Activated naive CD4-positive, alpha-beta T cell treated with anti-CD3 and anti-CD28 coated beads, Interleukin-2, amount 50 U/mL, for 24 hours (primary cell): ENCODE measurements at regions not wholly inside any gene's neighbourhood (a gene's known extent, or its start where the extent isn't known, plus 50 kb on each side); places are given as distances from the start of the nearest gene placed in this dataset.

ENCODE experiments used
- H3K27ac Mint-ChIP-seq: one replicate; pipeline ENCODE4 v1.8.0; 2021; ENCODE audit warnings: mild to moderate bottlenecking, mixed read lengths
- H3K27me3 Mint-ChIP-seq: one replicate; pipeline ENCODE4 v1.8.0; 2021; ENCODE audit warnings: mixed read lengths
- H3K36me3 Mint-ChIP-seq: one replicate; pipeline ENCODE4 v1.8.0; 2021; ENCODE audit warnings: mixed read lengths
- H3K4me1 Mint-ChIP-seq: one replicate; pipeline ENCODE4 v1.8.0; 2021; ENCODE audit warnings: mixed read lengths
- H3K4me3 Mint-ChIP-seq: one replicate; pipeline ENCODE4 v1.8.0; 2021; ENCODE audit warnings: mild to moderate bottlenecking, mixed read lengths
- H3K9me3 Mint-ChIP-seq: one replicate; pipeline ENCODE4 v1.8.0; 2021; ENCODE audit warnings: mixed read lengths

GRCh38 chr7:22885797-22886261 lies 63.2 kb upstream of the TOMM7 start:
- Mint-ChIP-seq H3K9me3 (no peaks in the 10 kb centered on the region), H3K27me3 (no peaks in the 10 kb centered on the region), H3K4me3 (peak overlapping the region; percentile 73), H3K36me3 (peaks cover 6% of the 10 kb centered on the region), H3K27ac (peak overlapping the region; percentile 99), H3K4me1 (peaks cover 34% of the 10 kb centered on the region)

- Mint-ChIP-seq H3K27ac (peak overlapping the region; percentile 99), H3K4me1 (peaks cover 34% of the 10 kb centered on the region), H3K27me3 (no peaks in the 10 kb centered on the region), H3K4me3 (peak overlapping the region; percentile 31), H3K9me3 (no peaks in the 10 kb centered on the region), H3K36me3 (peaks cover 6% of the 10 kb centered on the region)
Measured at GRCh38 chr7:22884911-22885788, 62.5 kb upstream of the TOMM7 start.

- Mint-ChIP-seq H3K36me3 (peaks cover 6% of the 10 kb centered on the region), H3K4me1 (peaks cover 34% of the 10 kb centered on the region), H3K27ac (peak overlapping the region; percentile 63), H3K27me3 (no peaks in the 10 kb centered on the region), H3K4me3 (no peak overlapping the region), H3K9me3 (no peaks in the 10 kb centered on the region)
Measured at GRCh38 chr7:22882106-22882505, 59.5 kb upstream of the TOMM7 start.

- Mint-ChIP-seq H3K27ac (no peak overlapping the region), H3K4me3 (no peak overlapping the region), H3K9me3 (no peaks in the 10 kb centered on the region), H3K4me1 (peaks cover 20% of the 10 kb centered on the region), H3K36me3 (peaks cover 6% of the 10 kb centered on the region), H3K27me3 (no peaks in the 10 kb centered on the region)
Measured at GRCh38 chr7:22879709-22880306, 57.2 kb upstream of the TOMM7 start.

- H3K4me3 Mint-ChIP-seq: no peak overlapping the region
Measured at GRCh38 chr7:22879280-22879679, 56.6 kb upstream of the TOMM7 start.

GRCh38 chr7:22876986-22877729 lies 54.5 kb upstream of the TOMM7 start:
- Mint-ChIP-seq H3K27me3 (no peaks in the 10 kb centered on the region), H3K36me3 (peaks cover 4% of the 10 kb centered on the region), H3K9me3 (no peaks in the 10 kb centered on the region), H3K4me1 (peaks cover 6% of the 10 kb centered on the region), H3K4me3 (no peak overlapping the region), H3K27ac (no peak overlapping the region)

More at GRCh38 chr7:22879280-22879679, 56.6 kb upstream of the TOMM7 start:
- H3K9me3 Mint-ChIP-seq: no peaks in the 10 kb centered on the region
- peaks cover 6% of the 10 kb centered on the region for H3K36me3 Mint-ChIP-seq
- peaks cover 14% of the 10 kb centered on the region for H3K4me1 Mint-ChIP-seq
- H3K27me3 Mint-ChIP-seq: no peaks in the 10 kb centered on the region
- H3K27ac Mint-ChIP-seq: no peak overlapping the region

GRCh38 chr7:22875470-22875869 lies 52.8 kb upstream of the TOMM7 start:
- no peak overlapping the region for H3K27ac Mint-ChIP-seq
- no peaks in the 10 kb centered on the region for H3K4me1 Mint-ChIP-seq
- H3K36me3 Mint-ChIP-seq: peaks cover 2% of the 10 kb centered on the region
- no peaks in the 10 kb centered on the region for H3K9me3 Mint-ChIP-seq
- no peak overlapping the region for H3K4me3 Mint-ChIP-seq
- no peaks in the 10 kb centered on the region for H3K27me3 Mint-ChIP-seq

GRCh38 chr7:22874904-22875303 lies 52.3 kb upstream of the TOMM7 start:
- Mint-ChIP-seq H3K4me3 (no peak overlapping the region), H3K36me3 (peaks cover 5% of the 10 kb centered on the region), H3K27me3 (no peaks in the 10 kb centered on the region), H3K4me1 (no peaks in the 10 kb centered on the region), H3K27ac (no peak overlapping the region), H3K9me3 (no peaks in the 10 kb centered on the region)
